HepG2 (cell line): ENCODE measurements at regions not wholly inside any gene's neighbourhood (a gene's known extent, or its start where the extent isn't known, plus 50 kb on each side); places are given as distances from the start of the nearest gene placed in this dataset.

Experiments used
- ATAC-seq: fragments of 200-7000 bp; cut with Tn5 transposase; 3 replicates; pipeline ENCODE4 v1.9.1; 2020; ENCODE audit warnings: mild to moderate bottlenecking, moderate library complexity
- BruUV-seq: library from RNA; stranded (reverse); fragments of 400-500 nt; replicated peaks from 2 replicates; lab custom pipeline; 2021; lab: Mats Ljungman, UMichigan
- CTCF ChIA-PET: fragments of 300-600 bp; formaldehyde crosslinking; extraction: SDS; loops from one replicate; lab custom pipeline; 2021; ENCODE audit warnings: low total read pairs, inconsistent platforms, low intra/inter-chr PET ratio; lab: Yijun Ruan, JAX
- POLR2A ChIA-PET: fragments of 350-600 bp; sonication (Branson Sonifier 250); formaldehyde crosslinking; loops from one replicate; lab custom pipeline; 2020; ENCODE audit warnings: antibody characterized with exemption, inconsistent platforms; lab: Yijun Ruan, JAX
- DNase-seq: peaks from one replicate; pipeline ENCODE4 v3.0.0-alpha.2; 2015; ENCODE audit warnings: low spot score
- FAIRE-seq: peaks from 3 replicates; lab custom pipeline; 2011; peaks lifted over from hg19 to GRCh38; lab: Jason Lieb, UNC
- H2AFZ ChIP-seq: one replicate; pipeline ENCODE4 v1.6.1; 2011; ENCODE audit warnings: low read length, inconsistent platforms
- H3K27ac ChIP-seq: fragments of 300-600 bp; 3 replicates; pipeline ENCODE4 v1.8.0; 2011; ENCODE audit warnings: mixed run types, mild to moderate bottlenecking, mixed read lengths, low read length, inconsistent platforms; ENCODE audit not compliant: insufficient read depth; ENCODE audit errors: extremely low read length
- H3K27me3 ChIP-seq, 2 experiments: fragments of 200-600 bp in 1 of 2; 2 replicates in 1 of 2; 3 replicates in 1 of 2; pipeline versions ENCODE4 v1.6.0 to v1.8.0; 2011; ENCODE audit warnings: low read length in 2 of 2, mild to moderate bottlenecking in 2 of 2, moderate library complexity in 2 of 2, inconsistent platforms in 1 of 2; ENCODE audit not compliant: insufficient read depth in 2 of 2, control insufficient read depth in 1 of 2
- H3K36me3 ChIP-seq, 2 experiments: fragments of 200-600 bp in 1 of 2; replicated peaks in 1 of 2; 2 replicates in 1 of 2; 3 replicates in 1 of 2; pipeline versions ENCODE4 v1.5.1 to v1.8.0; 2011; ENCODE audit warnings: low read length in 2 of 2, inconsistent platforms in 1 of 2; ENCODE audit not compliant: insufficient read depth in 2 of 2, control insufficient read depth in 1 of 2
- H3K4me1 ChIP-seq: 2 replicates; pipeline ENCODE4 v1.5.1; 2012; ENCODE audit warnings: low read length, inconsistent platforms; ENCODE audit not compliant: insufficient read depth
- H3K4me2 ChIP-seq: 2 replicates; pipeline ENCODE4 v1.6.0; 2011; ENCODE audit warnings: low read depth, low read length, inconsistent platforms
- H3K4me3 ChIP-seq, 3 experiments: fragments of 200-600 bp in 1 of 3; sonication (generic), shearing (Covaris generic) in 1 of 3; replicated peaks in 1 of 3; 2 replicates each; pipeline ENCODE4 v1.5.1; 2011 to 2016; ENCODE audit warnings: low read length in 3 of 3, inconsistent platforms in 2 of 3, low read depth in 2 of 3, mild to moderate bottlenecking in 2 of 3, control low read depth in 1 of 3, mixed read lengths in 1 of 3; ENCODE audit not compliant: insufficient read depth in 1 of 3
- H3K79me2 ChIP-seq: one replicate; pipeline ENCODE4 v1.6.1; 2011; ENCODE audit warnings: low read length, inconsistent platforms; ENCODE audit not compliant: insufficient read depth
- H3K9ac ChIP-seq: 2 replicates; pipeline ENCODE4 v1.6.0; 2011; ENCODE audit warnings: mild to moderate bottlenecking, low read depth, low read length, inconsistent platforms; ENCODE audit not compliant: insufficient read depth
- H3K9me3 ChIP-seq: 2 replicates; pipeline ENCODE4 v1.5.1; 2012; ENCODE audit warnings: mild to moderate bottlenecking, low read length
- H4K20me1 ChIP-seq: 2 replicates; pipeline ENCODE4 v1.6.0; 2011; ENCODE audit warnings: inconsistent platforms, mild to moderate bottlenecking, low read length, moderate library complexity; ENCODE audit not compliant: insufficient read depth
- KDM5A ChIP-seq: fragments of 200-600 bp; sonication (generic); IDR thresholded peaks from 2 replicates; pipeline ENCODE4 v1.7.0; 2018; ENCODE audit warnings: antibody characterized with exemption, mild to moderate bottlenecking, low read length, borderline replicate concordance
- PCBP2 ChIP-seq: fragments of 200-400 bp; formaldehyde crosslinking; optimal IDR thresholded peaks from 2 replicates; pipeline ENCODE3; 2018; ENCODE audit warnings: low read length, low read depth; ENCODE audit not compliant: poor library complexity, severe bottlenecking
- REL ChIP-seq: sonication (generic); formaldehyde crosslinking; conservative IDR thresholded peaks from 2 replicates; pipeline ENCODE4 v1.8.0; 2022; ENCODE audit warnings: mild to moderate bottlenecking, missing genetic modification reagents, moderate library complexity
- SETDB1 ChIP-seq: sonication (generic); formaldehyde crosslinking; IDR thresholded peaks from 2 replicates; pipeline ENCODE4 v1.5.1; 2020; ENCODE audit warnings: missing genetic modification reagents, mild to moderate bottlenecking, borderline replicate concordance
- SRSF9 ChIP-seq: fragments of 200-400 bp; formaldehyde crosslinking; IDR thresholded peaks from 2 replicates; pipeline ENCODE4 v1.6.1; 2018; ENCODE audit warnings: borderline replicate concordance, mild to moderate bottlenecking, low read depth, low read length; ENCODE audit not compliant: insufficient read depth, poor library complexity, severe bottlenecking
- TOPORS ChIP-seq: sonication (generic); formaldehyde crosslinking; IDR thresholded peaks from 2 replicates; pipeline ENCODE4 v1.8.0; 2023; ENCODE audit warnings: mild to moderate bottlenecking, missing genetic modification reagents
- ZEB1 ChIP-seq: IDR thresholded peaks from 2 replicates; pipeline ENCODE4 v1.6.1; 2012; ENCODE audit warnings: mild to moderate bottlenecking, low read depth, inconsistent platforms; ENCODE audit not compliant: insufficient replicate concordance
- ZNF124 ChIP-seq: sonication (generic); formaldehyde crosslinking; IDR thresholded peaks from 2 replicates; pipeline ENCODE4 v1.4.0; 2020; ENCODE audit warnings: missing genetic modification reagents
- ZNF296 ChIP-seq: sonication (generic); formaldehyde crosslinking; conservative IDR thresholded peaks from 2 replicates; pipeline ENCODE4 v1.5.0; 2020; ENCODE audit warnings: mild to moderate bottlenecking, missing genetic modification reagents
- ZNF326 ChIP-seq: sonication (generic); formaldehyde crosslinking; IDR thresholded peaks from 2 replicates; pipeline ENCODE4 v1.4.0; 2020; ENCODE audit warnings: missing genetic modification reagents, borderline replicate concordance
- ZNF557 ChIP-seq: sonication (generic); formaldehyde crosslinking; IDR thresholded peaks from 2 replicates; pipeline ENCODE4 v1.4.0; 2020; ENCODE audit warnings: missing genetic modification reagents
- WGBS: methylation state at CpG from one replicate; pipeline ENCODE4 v1.1.6; 2017; ENCODE audit warnings: low lambda C conversion rate; 5-methylcytosine and 5-hydroxymethylcytosine counted together
- in situ Hi-C: cut with HindIII; loops from 2 replicates; pipeline ENCODE4 v1.10.0; 2017; ENCODE audit warnings: low pct_unique_long_range_greater_than_20kb; ENCODE audit not compliant: extremely low pct_ligation_motif_present
- intact Hi-C: fragments of 100-400 bp; cut with micrococcal nuclease; formaldehyde crosslinking; loops from one replicate; pipeline ENCODE4 v1.10.0; 2022; ENCODE audit not compliant: unreplicated experiment
- TF ChIP-seq, protein P1 (sequence below), 2 experiments: IDR thresholded peaks; 2 replicates each; pipeline ENCODE4 v1.6.1; 2011 to 2012; ENCODE audit warnings: low read length in 2 of 2, borderline replicate concordance in 1 of 2, low read depth in 1 of 2, mild to moderate bottlenecking in 1 of 2, moderate library complexity in 1 of 2
- TF ChIP-seq, protein P2 (sequence below): sonication (generic); formaldehyde crosslinking; IDR thresholded peaks from 2 replicates; pipeline ENCODE4 v1.5.0; 2020; ENCODE audit warnings: mild to moderate bottlenecking, missing genetic modification reagents
- TF ChIP-seq, protein P3 (sequence below): sonication (generic); formaldehyde crosslinking; IDR thresholded peaks from 2 replicates; pipeline ENCODE4 v1.9.0; 2021; ENCODE audit warnings: missing genetic modification reagents, borderline replicate concordance

DNA sequence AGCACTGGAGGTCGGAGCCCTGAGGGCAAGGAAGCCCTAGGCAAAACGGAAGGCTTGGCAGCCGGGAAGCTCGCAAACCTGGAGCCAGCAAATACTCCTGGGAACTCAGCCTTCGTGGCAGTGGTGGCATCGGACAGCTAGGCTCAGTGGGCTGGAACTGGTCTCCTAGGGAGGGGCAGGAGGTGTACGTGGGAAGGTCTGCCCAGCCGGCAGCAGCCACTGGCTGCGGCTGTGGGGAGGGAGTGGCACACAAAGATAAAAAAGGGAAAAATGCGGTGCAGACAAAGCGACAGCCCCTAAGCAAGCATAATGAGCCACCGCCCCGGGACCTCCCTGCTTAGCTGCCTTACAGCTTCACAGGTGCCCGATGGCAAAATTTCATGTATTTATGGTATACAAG lies 125.2 kb upstream of the KDM5D start:
- H3K36me3 ChIP-seq: no peaks in the 10 kb centered on the region
- POLR2A ChIA-PET: no interaction called here
- intact Hi-C loops: no loop called here
- H3K9ac ChIP-seq: no peak overlapping the region
- ATAC-seq (peak; percentile 58), FAIRE-seq (no peak), DNase-seq (no peak)
- H4K20me1 ChIP-seq: no peaks in the 10 kb centered on the region
- H3K27ac ChIP-seq: no peak overlapping the region
- no peak overlapping the region for H2AFZ ChIP-seq
- no peaks in the 10 kb centered on the region for H3K4me1 ChIP-seq
- TF ChIP-seq ZNF557 (CRISPR knock-in tag) (no peak), SRSF9 (no peak), SETDB1 (CRISPR knock-in tag) (no peak), KDM5A (no peak), ZNF326 (CRISPR knock-in tag) (no peak), TOPORS (CRISPR knock-in tag) (no peak), ZNF124 (CRISPR knock-in tag) (no peak), REL (CRISPR knock-in tag) (no peak), ZNF296 (CRISPR knock-in tag) (no peak), ZEB1 (no peak), PCBP2 (no peak)
- TF ChIP-seq, protein P1, sequence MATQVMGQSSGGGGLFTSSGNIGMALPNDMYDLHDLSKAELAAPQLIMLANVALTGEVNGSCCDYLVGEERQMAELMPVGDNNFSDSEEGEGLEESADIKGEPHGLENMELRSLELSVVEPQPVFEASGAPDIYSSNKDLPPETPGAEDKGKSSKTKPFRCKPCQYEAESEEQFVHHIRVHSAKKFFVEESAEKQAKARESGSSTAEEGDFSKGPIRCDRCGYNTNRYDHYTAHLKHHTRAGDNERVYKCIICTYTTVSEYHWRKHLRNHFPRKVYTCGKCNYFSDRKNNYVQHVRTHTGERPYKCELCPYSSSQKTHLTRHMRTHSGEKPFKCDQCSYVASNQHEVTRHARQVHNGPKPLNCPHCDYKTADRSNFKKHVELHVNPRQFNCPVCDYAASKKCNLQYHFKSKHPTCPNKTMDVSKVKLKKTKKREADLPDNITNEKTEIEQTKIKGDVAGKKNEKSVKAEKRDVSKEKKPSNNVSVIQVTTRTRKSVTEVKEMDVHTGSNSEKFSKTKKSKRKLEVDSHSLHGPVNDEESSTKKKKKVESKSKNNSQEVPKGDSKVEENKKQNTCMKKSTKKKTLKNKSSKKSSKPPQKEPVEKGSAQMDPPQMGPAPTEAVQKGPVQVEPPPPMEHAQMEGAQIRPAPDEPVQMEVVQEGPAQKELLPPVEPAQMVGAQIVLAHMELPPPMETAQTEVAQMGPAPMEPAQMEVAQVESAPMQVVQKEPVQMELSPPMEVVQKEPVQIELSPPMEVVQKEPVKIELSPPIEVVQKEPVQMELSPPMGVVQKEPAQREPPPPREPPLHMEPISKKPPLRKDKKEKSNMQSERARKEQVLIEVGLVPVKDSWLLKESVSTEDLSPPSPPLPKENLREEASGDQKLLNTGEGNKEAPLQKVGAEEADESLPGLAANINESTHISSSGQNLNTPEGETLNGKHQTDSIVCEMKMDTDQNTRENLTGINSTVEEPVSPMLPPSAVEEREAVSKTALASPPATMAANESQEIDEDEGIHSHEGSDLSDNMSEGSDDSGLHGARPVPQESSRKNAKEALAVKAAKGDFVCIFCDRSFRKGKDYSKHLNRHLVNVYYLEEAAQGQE (IDR thresholded peaks at IDR 0.05; ENCODE audit: borderline replicate concordance in 1 of 2, low read depth in 1 of 2, low read length in 2 of 2): no peak
- TF ChIP-seq, protein P2, sequence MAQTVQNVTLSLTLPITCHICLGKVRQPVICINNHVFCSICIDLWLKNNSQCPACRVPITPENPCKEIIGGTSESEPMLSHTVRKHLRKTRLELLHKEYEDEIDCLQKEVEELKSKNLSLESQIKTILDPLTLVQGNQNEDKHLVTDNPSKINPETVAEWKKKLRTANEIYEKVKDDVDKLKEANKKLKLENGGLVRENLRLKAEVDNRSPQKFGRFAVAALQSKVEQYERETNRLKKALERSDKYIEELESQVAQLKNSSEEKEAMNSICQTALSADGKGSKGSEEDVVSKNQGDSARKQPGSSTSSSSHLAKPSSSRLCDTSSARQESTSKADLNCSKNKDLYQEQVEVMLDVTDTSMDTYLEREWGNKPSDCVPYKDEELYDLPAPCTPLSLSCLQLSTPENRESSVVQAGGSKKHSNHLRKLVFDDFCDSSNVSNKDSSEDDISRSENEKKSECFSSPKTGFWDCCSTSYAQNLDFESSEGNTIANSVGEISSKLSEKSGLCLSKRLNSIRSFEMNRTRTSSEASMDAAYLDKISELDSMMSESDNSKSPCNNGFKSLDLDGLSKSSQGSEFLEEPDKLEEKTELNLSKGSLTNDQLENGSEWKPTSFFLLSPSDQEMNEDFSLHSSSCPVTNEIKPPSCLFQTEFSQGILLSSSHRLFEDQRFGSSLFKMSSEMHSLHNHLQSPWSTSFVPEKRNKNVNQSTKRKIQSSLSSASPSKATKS (CRISPR knock-in tag): no peak
- TF ChIP-seq, protein P3, sequence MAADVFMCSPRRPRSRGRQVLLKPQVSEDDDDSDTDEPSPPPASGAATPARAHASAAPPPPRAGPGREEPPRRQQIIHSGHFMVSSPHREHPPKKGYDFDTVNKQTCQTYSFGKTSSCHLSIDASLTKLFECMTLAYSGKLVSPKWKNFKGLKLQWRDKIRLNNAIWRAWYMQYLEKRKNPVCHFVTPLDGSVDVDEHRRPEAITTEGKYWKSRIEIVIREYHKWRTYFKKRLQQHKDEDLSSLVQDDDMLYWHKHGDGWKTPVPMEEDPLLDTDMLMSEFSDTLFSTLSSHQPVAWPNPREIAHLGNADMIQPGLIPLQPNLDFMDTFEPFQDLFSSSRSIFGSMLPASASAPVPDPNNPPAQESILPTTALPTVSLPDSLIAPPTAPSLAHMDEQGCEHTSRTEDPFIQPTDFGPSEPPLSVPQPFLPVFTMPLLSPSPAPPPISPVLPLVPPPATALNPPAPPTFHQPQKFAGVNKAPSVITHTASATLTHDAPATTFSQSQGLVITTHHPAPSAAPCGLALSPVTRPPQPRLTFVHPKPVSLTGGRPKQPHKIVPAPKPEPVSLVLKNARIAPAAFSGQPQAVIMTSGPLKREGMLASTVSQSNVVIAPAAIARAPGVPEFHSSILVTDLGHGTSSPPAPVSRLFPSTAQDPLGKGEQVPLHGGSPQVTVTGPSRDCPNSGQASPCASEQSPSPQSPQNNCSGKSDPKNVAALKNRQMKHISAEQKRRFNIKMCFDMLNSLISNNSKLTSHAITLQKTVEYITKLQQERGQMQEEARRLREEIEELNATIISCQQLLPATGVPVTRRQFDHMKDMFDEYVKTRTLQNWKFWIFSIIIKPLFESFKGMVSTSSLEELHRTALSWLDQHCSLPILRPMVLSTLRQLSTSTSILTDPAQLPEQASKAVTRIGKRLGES: no peak
- H3K9me3 ChIP-seq: no peaks in the 10 kb centered on the region
- H3K4me2 ChIP-seq: peak overlapping the region; percentile 39; the same call in 1 of the 2 replicates
- WGBS: 1% methylated on average over 9 of the region's 14 CpGs
- BruUV-seq: no TSS peak
- no peaks in the 10 kb centered on the region for H3K27me3 ChIP-seq
- H3K4me3 ChIP-seq: peak overlapping the region in 2 of 3 experiments; percentile 16 to 26; a peak in 1 of 6 replicates
- CTCF ChIA-PET: no interaction called here
- in situ Hi-C loops: no loop called here
- no peaks in the 10 kb centered on the region for H3K79me2 ChIP-seq
